ENCODE measurements at regions not wholly inside any gene's neighbourhood (a gene's known extent, or its start where the extent isn't known, plus 50 kb on each side); places are given as distances from the start of the nearest gene placed in this dataset.
"Not testable (repeated sequence)": the region's sequence is repeated elsewhere in the genome, so short reads cannot be mapped to it uniquely, and the experiment has no call there.

- TF ChIP-seq CTCF (IDR thresholded peaks at IDR 0.05; ENCODE audit: extremely low read depth, missing control alignments): no peak
Observed at GRCh38 chr1:14426854-14427253, 171.6 kb upstream of the KAZN start.

GRCh38 chr1:14429577-14429976, 168.9 kb upstream of the KAZN start:
- no peak for TF ChIP-seq CTCF (IDR thresholded peaks at IDR 0.05; ENCODE audit: extremely low read depth, missing control alignments)
- no peak for DNase-seq (ENCODE audit: low spot score)

More at GRCh38 chr1:14426854-14427253, 171.6 kb upstream of the KAZN start:
- no peak for DNase-seq (ENCODE audit: low spot score)

- DNase-seq (ENCODE audit: low spot score): not testable (repeated sequence)
Observed at GRCh38 chr1:14432728-14433127, 165.8 kb upstream of the KAZN start.

GRCh38 chr1:14435368-14436023, 163.0 kb upstream of the KAZN start:
- DNase-seq (ENCODE audit: low spot score): no peak
- no peak for TF ChIP-seq CTCF (IDR thresholded peaks at IDR 0.05; ENCODE audit: extremely low read depth, missing control alignments)

GRCh38 chr1:14437417-14437918, 161.0 kb upstream of the KAZN start:
- no peak for TF ChIP-seq CTCF (IDR thresholded peaks at IDR 0.05; ENCODE audit: extremely low read depth, missing control alignments)
- no peak for DNase-seq (ENCODE audit: low spot score)

GRCh38 chr1:14438127-14438769, 160.2 kb upstream of the KAZN start:
- no peak for DNase-seq (ENCODE audit: low spot score)
- no peak for TF ChIP-seq CTCF (IDR thresholded peaks at IDR 0.05; ENCODE audit: extremely low read depth, missing control alignments)

- no peak for TF ChIP-seq CTCF (IDR thresholded peaks at IDR 0.05; ENCODE audit: extremely low read depth, missing control alignments)
- DNase-seq (ENCODE audit: low spot score): no peak
Observed at GRCh38 chr1:14439015-14439414, 159.5 kb upstream of the KAZN start.

GRCh38 chr1:14440166-14440565, 158.3 kb upstream of the KAZN start:
- TF ChIP-seq CTCF (IDR thresholded peaks at IDR 0.05; ENCODE audit: extremely low read depth, missing control alignments): no peak
- DNase-seq (ENCODE audit: low spot score): no peak
